Activated CD8-positive, alpha-beta T cell treated with anti-CD3 and anti-CD28 coated beads for 36 hours (primary cell): ENCODE measurements at regions not wholly inside any gene's neighbourhood (a gene's known extent, or its start where the extent isn't known, plus 50 kb on each side); places are given as distances from the start of the nearest gene placed in this dataset.

ENCODE experiments used
- ATAC-seq: fragments of 200-7000 bp; cut with Tn5 transposase; one replicate; pipeline ENCODE4 v1.10.0; 2021; ENCODE audit warnings: mild to moderate bottlenecking, moderate library complexity
- CTCF ChIA-PET: fragments of 350-600 bp; sonication (Branson Sonifier 250); formaldehyde crosslinking; loops from one replicate; lab custom pipeline; 2021; ENCODE audit warnings: antibody characterized with exemption; lab: Charles Lee
- POLR2A ChIA-PET: fragments of 350-600 bp; sonication (Branson Sonifier 250); formaldehyde crosslinking; loops from one replicate; lab custom pipeline; 2021; ENCODE audit warnings: antibody characterized with exemption; lab: Charles Lee
- DNase-seq: peaks from one replicate; pipeline ENCODE4 v3.0.0-alpha.2; 2020
- H3K27ac Mint-ChIP-seq: one replicate; pipeline ENCODE4 v1.8.0; 2021; ENCODE audit warnings: mild to moderate bottlenecking, mixed read lengths
- H3K27me3 Mint-ChIP-seq: one replicate; pipeline ENCODE4 v1.8.0; 2021; ENCODE audit warnings: mixed read lengths
- H3K36me3 Mint-ChIP-seq: one replicate; pipeline ENCODE4 v1.8.0; 2021; ENCODE audit warnings: low read depth, mixed read lengths
- H3K4me1 Mint-ChIP-seq: one replicate; pipeline ENCODE4 v1.8.0; 2021; ENCODE audit warnings: low read depth, mixed read lengths
- H3K4me3 Mint-ChIP-seq: one replicate; pipeline ENCODE4 v1.8.0; 2021; ENCODE audit warnings: mild to moderate bottlenecking, moderate library complexity, mixed read lengths
- H3K9me3 Mint-ChIP-seq: one replicate; pipeline ENCODE4 v1.8.0; 2021; ENCODE audit warnings: mixed read lengths
- intact Hi-C: fragments of 100-400 bp; cut with micrococcal nuclease; formaldehyde crosslinking; loops from one replicate; pipeline ENCODE4 v1.10.0; 2022
- TF ChIP-seq, protein P1 (sequence below): fragments of 200-600 bp; IDR thresholded peaks from one replicate; pipeline ENCODE4 v1.8.0; 2022; ENCODE audit warnings: antibody characterized with exemption, mild to moderate bottlenecking

DNA sequence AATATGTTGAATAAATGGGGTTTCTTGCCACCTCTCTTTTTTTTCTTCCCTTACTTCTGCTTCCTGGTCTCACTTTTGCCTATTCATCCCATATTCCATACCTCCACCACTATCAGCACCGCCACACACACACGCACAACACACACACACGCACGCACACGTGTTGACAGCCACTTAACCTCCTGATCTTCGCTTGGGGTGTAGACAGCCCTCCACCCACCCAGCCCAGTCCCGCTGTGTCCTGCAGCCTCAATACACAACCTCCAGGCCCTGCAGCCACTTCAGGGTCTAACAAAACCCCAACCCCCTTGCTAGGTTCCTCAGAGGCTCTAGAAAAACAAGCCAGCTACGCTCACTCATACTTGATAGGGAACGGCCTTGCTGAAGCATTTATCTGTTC is 72.3 kb downstream of the LINC00237 start:
- DNase-seq (no peak), ATAC-seq (no peak)
- intact Hi-C loops, result no loop called here
- Mint-ChIP-seq H3K36me3 (no peaks in the 10 kb centered on the region), H3K27ac (no peak overlapping the region), H3K4me1 (no peaks in the 10 kb centered on the region), H3K4me3 (no peak overlapping the region), H3K9me3 (no peaks in the 10 kb centered on the region), H3K27me3 (peaks cover 14% of the 10 kb centered on the region)
- TF ChIP-seq, protein P1, sequence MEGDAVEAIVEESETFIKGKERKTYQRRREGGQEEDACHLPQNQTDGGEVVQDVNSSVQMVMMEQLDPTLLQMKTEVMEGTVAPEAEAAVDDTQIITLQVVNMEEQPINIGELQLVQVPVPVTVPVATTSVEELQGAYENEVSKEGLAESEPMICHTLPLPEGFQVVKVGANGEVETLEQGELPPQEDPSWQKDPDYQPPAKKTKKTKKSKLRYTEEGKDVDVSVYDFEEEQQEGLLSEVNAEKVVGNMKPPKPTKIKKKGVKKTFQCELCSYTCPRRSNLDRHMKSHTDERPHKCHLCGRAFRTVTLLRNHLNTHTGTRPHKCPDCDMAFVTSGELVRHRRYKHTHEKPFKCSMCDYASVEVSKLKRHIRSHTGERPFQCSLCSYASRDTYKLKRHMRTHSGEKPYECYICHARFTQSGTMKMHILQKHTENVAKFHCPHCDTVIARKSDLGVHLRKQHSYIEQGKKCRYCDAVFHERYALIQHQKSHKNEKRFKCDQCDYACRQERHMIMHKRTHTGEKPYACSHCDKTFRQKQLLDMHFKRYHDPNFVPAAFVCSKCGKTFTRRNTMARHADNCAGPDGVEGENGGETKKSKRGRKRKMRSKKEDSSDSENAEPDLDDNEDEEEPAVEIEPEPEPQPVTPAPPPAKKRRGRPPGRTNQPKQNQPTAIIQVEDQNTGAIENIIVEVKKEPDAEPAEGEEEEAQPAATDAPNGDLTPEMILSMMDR, result no peak
- POLR2A ChIA-PET, result interaction anchor here (0.7 kb wide), 1 partner anchor 11 kb away, joined by 3 read pairs; no protein-coding TSS in a partner anchor
- CTCF ChIA-PET, result interaction anchor here (2.3 to 3.6 kb wide), 2 partner anchors 15 to 173 kb away, joined by 5 to 13 read pairs; no protein-coding TSS in a partner anchor

DNA sequence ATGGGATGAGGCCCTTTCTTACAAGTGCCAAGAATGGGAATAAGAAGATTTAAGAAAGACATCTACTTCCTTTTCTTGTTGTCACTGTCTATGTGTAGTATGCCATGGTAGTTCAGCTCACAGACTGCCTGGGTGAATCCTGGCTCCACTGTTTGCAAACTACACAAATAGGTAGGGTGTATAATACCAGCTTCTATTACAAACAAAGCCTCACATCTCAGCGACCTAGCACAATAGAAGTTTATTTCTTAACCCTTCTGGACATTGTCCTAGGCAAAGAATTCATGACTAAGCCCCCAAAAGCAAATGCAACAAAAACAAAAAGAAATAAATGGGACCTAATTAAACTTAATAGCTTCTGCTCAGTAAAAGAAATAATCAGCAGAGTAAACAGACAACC is 74.5 kb downstream of the LINC00237 start:
- H3K4me1 Mint-ChIP-seq, result no peaks in the 10 kb centered on the region
- CTCF ChIA-PET, result interaction anchor here (2.3 kb wide), 1 partner anchor 171 kb away, joined by 5 read pairs; no protein-coding TSS in a partner anchor

DNA sequence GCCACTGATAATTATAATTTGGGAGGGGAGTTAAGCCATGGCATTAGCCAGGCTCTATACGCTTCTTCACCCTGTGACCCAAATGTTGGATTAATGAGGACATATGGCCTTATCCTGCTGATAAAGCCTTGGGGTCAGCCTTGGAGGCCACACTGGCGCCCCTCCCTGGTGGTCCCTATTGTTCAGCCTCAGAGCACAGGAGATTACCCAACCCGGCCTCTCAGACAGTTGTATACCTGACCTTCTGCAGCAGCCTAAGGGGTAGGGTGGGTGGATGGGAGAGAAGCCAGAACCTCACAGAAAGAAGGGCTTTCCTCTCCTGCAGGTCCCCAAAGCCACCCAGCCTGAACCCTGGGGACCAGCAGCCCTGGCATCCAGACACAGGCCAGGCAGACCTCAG is 76.8 kb downstream of the LINC00237 start:
- ChIA-PET CTCF (no interaction called here), POLR2A (no interaction called here)
- Mint-ChIP-seq H3K36me3 (no peaks in the 10 kb centered on the region), H3K27me3 (peaks cover 17% of the 10 kb centered on the region), H3K4me1 (no peaks in the 10 kb centered on the region), H3K9me3 (no peaks in the 10 kb centered on the region), H3K4me3 (no peak overlapping the region), H3K27ac (no peak overlapping the region)
- intact Hi-C loops, result no loop called here
- no peak for ATAC-seq
- DNase-seq, result no peak
- TF ChIP-seq, protein P1, result no peak

More for the DNA sequence above, 74.5 kb downstream of the LINC00237 start:
- TF ChIP-seq, protein P1, result no peak
- intact Hi-C loops, result no loop called here
- Mint-ChIP-seq H3K9me3 (no peaks in the 10 kb centered on the region), H3K27me3 (peaks cover 17% of the 10 kb centered on the region), H3K27ac (no peak overlapping the region), H3K4me3 (no peak overlapping the region), H3K36me3 (no peaks in the 10 kb centered on the region)
- POLR2A ChIA-PET, result no interaction called here
- no peak for DNase-seq
- ATAC-seq, result no peak

DNA sequence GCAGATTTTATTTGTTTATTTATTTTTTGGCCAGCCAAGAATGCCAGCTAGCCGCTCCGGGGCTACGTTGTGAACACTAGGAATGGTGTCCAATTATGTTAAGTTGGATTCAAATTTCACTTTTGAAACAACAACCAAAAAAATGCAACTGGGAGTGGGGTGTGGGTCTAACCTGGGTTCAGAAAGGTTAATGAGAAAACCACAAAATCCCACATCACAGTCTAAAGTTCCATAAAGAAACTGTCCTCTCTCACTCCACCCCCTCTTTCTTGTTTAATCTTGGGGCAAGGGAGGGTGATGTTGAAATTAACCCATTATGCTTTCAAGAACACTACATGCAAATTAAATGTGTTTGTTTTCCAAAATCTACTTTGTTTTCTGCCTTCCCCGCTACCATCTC is 77.2 kb downstream of the LINC00237 start:
- no peaks in the 10 kb centered on the region for H3K36me3 Mint-ChIP-seq
- H3K27ac Mint-ChIP-seq, result no peak overlapping the region
- no peaks in the 10 kb centered on the region for H3K9me3 Mint-ChIP-seq
- ATAC-seq (no peak), DNase-seq (no peak)
- peaks cover 17% of the 10 kb centered on the region for H3K27me3 Mint-ChIP-seq
- intact Hi-C loops, result no loop called here
- no peaks in the 10 kb centered on the region for H3K4me1 Mint-ChIP-seq
- ChIA-PET CTCF (interaction anchor here (1.3 kb wide), 1 partner anchor 18 kb away, joined by 3 read pairs; no protein-coding TSS in a partner anchor), POLR2A (no interaction called here)
- TF ChIP-seq, protein P1, result no peak
- no peak overlapping the region for H3K4me3 Mint-ChIP-seq

DNA sequence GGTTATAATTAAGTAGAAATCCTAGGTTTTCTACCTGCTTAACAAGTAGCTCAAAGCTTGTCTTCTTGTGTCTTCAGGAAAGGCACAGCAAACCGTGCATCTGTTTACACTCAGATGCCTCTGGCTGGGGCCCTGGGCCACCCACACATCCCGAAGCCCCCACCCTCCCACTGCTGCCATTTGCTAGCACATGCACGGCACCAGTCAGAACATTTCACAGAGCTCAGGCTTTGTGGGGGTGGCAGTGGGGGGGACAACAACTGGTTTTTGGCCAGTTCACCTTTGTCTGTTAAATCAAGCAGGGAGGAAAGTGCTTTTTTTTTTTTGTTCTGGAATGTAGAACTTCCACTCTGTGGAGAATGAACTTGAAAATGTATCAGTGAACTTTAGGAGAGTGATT is 77.7 kb downstream of the LINC00237 start:
- no peaks in the 10 kb centered on the region for H3K36me3 Mint-ChIP-seq

More for the DNA sequence above, 77.7 kb downstream of the LINC00237 start:
- TF ChIP-seq, protein P1, result no peak
- intact Hi-C loops, result no loop called here
- Mint-ChIP-seq H3K4me3 (no peak overlapping the region), H3K9me3 (no peaks in the 10 kb centered on the region), H3K27ac (no peak overlapping the region), H3K27me3 (peaks cover 19% of the 10 kb centered on the region), H3K4me1 (no peaks in the 10 kb centered on the region)
- CTCF ChIA-PET, result interaction anchor here (1.3 kb wide), 1 partner anchor 19 kb away, joined by 3 read pairs; no protein-coding TSS in a partner anchor
- ATAC-seq, result no peak
- POLR2A ChIA-PET, result no interaction called here
- DNase-seq, result no peak
